ENCODE measurements at regions not wholly inside any gene's neighbourhood (a gene's known extent, or its start where the extent isn't known, plus 50 kb on each side); places are given as distances from the start of the nearest gene placed in this dataset.

DNA sequence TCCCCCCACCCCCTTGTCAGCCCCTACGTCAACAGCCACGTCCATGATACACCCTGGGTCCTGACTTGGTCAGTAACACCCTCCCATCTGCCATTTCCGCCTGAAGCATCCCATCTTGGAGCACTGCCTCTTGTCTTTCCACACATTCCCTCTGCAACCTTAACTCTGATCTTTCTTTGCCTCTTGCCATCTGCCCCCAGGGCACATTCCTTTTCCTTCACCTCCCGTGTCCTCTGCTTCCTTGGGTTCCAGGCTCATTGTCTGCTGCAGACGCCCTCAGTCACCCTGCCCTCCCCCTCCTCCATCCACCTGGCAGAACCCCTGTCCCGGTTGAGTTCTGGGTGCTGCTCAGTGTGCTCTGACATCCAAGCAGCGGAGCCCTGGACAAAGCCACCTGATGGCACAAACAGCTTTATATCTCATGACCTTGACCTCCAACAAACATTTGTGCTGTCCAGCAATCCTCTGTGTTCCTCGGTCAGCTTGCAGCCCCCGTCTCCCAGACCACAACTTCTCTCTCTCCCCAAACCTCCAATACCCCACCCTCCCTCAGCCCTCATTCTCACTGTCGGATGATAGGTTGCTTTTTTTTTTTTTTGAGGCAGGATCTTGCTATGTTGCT lies 97.7 kb upstream of the IER5L start (continued):
- TF ChIP-seq TAF1 (conservative IDR thresholded peaks at IDR 0.05) (no peak), SP1 (IDR thresholded peaks at IDR 0.05) (no peak), FOXA2 (IDR thresholded peaks at IDR 0.05) (no peak), YY1 (IDR thresholded peaks at IDR 0.05) (no peak), FOXA1 (IDR thresholded peaks at IDR 0.05) (no peak)
- TF ChIP-seq, protein P1, sequence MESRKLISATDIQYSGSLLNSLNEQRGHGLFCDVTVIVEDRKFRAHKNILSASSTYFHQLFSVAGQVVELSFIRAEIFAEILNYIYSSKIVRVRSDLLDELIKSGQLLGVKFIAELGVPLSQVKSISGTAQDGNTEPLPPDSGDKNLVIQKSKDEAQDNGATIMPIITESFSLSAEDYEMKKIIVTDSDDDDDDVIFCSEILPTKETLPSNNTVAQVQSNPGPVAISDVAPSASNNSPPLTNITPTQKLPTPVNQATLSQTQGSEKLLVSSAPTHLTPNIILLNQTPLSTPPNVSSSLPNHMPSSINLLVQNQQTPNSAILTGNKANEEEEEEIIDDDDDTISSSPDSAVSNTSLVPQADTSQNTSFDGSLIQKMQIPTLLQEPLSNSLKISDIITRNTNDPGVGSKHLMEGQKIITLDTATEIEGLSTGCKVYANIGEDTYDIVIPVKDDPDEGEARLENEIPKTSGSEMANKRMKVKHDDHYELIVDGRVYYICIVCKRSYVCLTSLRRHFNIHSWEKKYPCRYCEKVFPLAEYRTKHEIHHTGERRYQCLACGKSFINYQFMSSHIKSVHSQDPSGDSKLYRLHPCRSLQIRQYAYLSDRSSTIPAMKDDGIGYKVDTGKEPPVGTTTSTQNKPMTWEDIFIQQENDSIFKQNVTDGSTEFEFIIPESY (IDR thresholded peaks at IDR 0.05): no peak

DNA sequence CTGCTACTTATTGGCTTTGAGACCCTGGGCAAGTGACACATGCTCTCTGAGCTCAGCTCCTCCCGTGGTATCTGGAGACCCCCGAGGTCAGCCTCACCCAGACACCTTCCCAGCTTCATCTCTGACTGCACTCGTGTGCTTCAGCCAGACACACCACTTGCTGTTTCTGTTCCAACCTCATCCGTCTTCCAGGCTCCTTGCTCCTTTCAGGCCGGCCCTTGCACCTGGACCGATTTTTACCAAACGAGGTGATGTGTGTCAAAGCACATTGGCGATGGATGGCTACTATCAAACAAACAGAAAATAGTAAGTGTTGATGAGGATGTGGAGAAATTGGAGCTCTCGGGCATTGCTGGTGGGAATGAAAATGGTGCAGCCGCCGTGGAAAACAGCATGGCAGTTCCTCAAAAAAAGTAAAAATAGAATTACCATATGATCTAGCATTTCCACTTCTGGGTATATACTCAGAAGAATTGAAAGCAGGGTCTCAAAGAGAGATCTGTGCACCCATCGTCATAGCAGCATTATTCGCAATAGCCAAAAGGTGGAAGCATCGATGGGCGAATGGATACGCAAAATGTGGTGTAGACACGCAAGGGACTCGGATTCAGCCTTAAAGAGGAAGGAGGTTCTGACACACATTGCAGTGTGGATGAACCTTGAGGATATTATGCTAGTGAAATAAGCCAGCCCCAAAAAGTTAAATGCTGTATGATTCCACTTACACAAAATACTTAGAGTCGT lies 96.1 kb upstream of the IER5L start:
- no peak for DNase-seq (ENCODE audit: low spot score)
- no peaks in the 10 kb centered on the region for H3K27me3 ChIP-seq (ENCODE audit: control insufficient read depth in 4 of 4, insufficient read depth in 4 of 4, low read length in 3 of 4)
- 86% methylated on average over 19 of the region's 19 CpGs for WGBS

More for the DNA sequence above, 96.1 kb upstream of the IER5L start:
- H3K9me3 ChIP-seq (ENCODE audit: control insufficient read depth in 4 of 4, low read length in 3 of 4): no peaks in the 10 kb centered on the region
- TF ChIP-seq GABPA (IDR thresholded peaks at IDR 0.05 in 1 of 2, conservative IDR thresholded peaks at IDR 0.05 in 1 of 2) (no peak), RXRA (IDR thresholded peaks at IDR 0.05) (no peak), NR2F2 (IDR thresholded peaks at IDR 0.05) (no peak), JUND (IDR thresholded peaks at IDR 0.05) (no peak), HNF4G (IDR thresholded peaks at IDR 0.05) (no peak), RAD21 (IDR thresholded peaks at IDR 0.05) (no peak)
- TF ChIP-seq, protein P1 (IDR thresholded peaks at IDR 0.05): no peak
- TF ChIP-seq, protein P2, sequence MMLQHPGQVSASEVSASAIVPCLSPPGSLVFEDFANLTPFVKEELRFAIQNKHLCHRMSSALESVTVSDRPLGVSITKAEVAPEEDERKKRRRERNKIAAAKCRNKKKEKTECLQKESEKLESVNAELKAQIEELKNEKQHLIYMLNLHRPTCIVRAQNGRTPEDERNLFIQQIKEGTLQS (IDR thresholded peaks at IDR 0.05): no peak
- TF ChIP-seq, protein P3, sequence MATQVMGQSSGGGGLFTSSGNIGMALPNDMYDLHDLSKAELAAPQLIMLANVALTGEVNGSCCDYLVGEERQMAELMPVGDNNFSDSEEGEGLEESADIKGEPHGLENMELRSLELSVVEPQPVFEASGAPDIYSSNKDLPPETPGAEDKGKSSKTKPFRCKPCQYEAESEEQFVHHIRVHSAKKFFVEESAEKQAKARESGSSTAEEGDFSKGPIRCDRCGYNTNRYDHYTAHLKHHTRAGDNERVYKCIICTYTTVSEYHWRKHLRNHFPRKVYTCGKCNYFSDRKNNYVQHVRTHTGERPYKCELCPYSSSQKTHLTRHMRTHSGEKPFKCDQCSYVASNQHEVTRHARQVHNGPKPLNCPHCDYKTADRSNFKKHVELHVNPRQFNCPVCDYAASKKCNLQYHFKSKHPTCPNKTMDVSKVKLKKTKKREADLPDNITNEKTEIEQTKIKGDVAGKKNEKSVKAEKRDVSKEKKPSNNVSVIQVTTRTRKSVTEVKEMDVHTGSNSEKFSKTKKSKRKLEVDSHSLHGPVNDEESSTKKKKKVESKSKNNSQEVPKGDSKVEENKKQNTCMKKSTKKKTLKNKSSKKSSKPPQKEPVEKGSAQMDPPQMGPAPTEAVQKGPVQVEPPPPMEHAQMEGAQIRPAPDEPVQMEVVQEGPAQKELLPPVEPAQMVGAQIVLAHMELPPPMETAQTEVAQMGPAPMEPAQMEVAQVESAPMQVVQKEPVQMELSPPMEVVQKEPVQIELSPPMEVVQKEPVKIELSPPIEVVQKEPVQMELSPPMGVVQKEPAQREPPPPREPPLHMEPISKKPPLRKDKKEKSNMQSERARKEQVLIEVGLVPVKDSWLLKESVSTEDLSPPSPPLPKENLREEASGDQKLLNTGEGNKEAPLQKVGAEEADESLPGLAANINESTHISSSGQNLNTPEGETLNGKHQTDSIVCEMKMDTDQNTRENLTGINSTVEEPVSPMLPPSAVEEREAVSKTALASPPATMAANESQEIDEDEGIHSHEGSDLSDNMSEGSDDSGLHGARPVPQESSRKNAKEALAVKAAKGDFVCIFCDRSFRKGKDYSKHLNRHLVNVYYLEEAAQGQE (IDR thresholded peaks at IDR 0.05): no peak
- TF ChIP-seq, protein P4, sequence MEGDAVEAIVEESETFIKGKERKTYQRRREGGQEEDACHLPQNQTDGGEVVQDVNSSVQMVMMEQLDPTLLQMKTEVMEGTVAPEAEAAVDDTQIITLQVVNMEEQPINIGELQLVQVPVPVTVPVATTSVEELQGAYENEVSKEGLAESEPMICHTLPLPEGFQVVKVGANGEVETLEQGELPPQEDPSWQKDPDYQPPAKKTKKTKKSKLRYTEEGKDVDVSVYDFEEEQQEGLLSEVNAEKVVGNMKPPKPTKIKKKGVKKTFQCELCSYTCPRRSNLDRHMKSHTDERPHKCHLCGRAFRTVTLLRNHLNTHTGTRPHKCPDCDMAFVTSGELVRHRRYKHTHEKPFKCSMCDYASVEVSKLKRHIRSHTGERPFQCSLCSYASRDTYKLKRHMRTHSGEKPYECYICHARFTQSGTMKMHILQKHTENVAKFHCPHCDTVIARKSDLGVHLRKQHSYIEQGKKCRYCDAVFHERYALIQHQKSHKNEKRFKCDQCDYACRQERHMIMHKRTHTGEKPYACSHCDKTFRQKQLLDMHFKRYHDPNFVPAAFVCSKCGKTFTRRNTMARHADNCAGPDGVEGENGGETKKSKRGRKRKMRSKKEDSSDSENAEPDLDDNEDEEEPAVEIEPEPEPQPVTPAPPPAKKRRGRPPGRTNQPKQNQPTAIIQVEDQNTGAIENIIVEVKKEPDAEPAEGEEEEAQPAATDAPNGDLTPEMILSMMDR (IDR thresholded peaks at IDR 0.05; ENCODE audit: low read depth, low read length, missing input control): no peak
- TF ChIP-seq, protein P5, sequence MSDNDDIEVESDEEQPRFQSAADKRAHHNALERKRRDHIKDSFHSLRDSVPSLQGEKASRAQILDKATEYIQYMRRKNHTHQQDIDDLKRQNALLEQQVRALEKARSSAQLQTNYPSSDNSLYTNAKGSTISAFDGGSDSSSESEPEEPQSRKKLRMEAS (IDR thresholded peaks at IDR 0.05): no peak
- H3K27ac ChIP-seq (ENCODE audit: low read depth in 1 of 2, low read length in 2 of 2): no peak overlapping the region
- H3K9ac ChIP-seq (ENCODE audit: low read depth in 1 of 2, low read length in 2 of 2): no peak overlapping the region
- H3K4me3 ChIP-seq (ENCODE audit: low read depth in 1 of 3, low read length in 3 of 3): no peak overlapping the region
- H3K4me1 ChIP-seq (ENCODE audit: control insufficient read depth in 4 of 4, insufficient read depth in 4 of 4, low read length in 3 of 4): no peaks in the 10 kb centered on the region
- H3K36me3 ChIP-seq (ENCODE audit: control insufficient read depth in 4 of 4, insufficient read depth in 3 of 4, low read depth in 1 of 4, low read length in 3 of 4): no peaks in the 10 kb centered on the region
